ENCODE measurements at regions not wholly inside any gene's neighbourhood (a gene's known extent, or its start where the extent isn't known, plus 50 kb on each side); places are given as distances from the start of the nearest gene placed in this dataset.
"Not testable (repeated sequence)": the region's sequence is repeated elsewhere in the genome, so short reads cannot be mapped to it uniquely, and the experiment has no call there.

DNA sequence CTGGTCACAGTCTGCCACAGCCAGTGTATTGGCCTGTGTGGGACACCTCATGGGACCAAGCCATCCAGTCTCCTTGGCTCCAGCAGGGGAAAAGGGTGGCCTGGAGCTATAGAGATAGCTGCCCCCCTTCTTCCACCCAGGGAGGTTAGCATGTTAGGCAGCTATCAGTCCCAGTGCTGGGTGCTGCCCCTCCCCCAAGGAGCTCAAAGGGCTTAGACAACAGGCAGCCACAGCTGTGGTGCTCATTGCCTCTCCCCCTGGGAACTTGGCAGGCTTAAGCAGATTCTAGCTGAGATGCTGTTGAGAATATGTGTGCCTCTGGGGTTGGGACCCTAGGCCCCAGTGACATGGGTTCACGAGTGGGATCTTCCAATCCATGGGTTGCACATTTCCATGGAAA is 226.0 kb upstream of the PTGER4 start:
- no peak for DNase-seq

DNA sequence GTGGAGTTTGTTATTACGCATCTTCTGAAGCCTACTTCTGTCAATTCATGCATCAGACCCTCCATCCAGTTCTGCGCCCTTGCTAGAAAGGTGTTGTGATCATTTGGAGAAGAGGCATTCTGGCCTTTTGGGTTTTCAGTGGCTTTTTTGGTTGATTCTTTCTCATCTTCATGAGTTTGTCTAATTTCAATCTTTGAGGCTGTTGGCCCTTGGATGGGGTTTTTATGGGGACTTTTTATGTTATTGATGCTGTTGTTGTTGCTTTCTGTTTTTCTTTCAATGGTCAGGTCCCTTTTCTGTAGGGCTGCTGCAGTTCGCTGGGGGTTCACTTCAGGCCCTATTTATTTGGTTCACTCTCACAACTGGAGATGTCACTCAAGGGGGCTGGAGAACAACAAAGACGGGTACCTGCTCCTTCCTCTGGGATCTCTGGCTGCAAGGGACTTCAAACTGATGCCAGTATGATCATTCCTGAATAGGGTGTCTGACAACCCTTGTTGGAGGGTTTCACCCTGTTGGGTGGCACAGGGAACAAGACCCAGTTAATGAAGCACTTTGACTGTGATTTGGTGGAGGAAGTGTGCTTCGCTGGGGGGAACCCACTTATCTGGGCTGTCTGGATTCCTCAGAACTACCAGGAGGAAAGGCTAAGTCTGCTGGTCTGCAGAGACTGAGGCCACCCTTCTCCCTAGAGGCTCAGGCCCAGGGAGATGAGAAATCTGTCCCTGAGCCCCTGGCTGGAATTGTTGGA is 226.7 kb upstream of the PTGER4 start:
- DNase-seq: no peak

DNA sequence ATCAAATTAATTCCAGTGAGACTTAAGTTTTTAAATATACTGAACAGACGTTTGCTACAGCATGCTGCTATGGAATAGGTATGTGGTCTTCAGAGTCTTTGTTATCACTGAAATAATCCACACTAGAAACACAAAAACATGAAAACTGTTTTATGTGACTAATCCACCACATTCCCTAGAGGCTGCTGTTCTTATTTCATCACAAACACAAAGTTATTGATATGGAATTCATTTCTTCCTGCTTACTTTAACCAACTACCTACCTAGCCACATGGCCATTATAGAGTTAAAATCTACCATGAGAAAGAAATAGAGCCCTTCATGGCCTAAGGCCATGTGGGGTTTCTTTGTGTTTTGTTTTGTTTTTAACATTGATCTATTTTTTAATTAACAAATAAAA is 232.3 kb upstream of the PTGER4 start:
- DNase-seq: no peak

DNA sequence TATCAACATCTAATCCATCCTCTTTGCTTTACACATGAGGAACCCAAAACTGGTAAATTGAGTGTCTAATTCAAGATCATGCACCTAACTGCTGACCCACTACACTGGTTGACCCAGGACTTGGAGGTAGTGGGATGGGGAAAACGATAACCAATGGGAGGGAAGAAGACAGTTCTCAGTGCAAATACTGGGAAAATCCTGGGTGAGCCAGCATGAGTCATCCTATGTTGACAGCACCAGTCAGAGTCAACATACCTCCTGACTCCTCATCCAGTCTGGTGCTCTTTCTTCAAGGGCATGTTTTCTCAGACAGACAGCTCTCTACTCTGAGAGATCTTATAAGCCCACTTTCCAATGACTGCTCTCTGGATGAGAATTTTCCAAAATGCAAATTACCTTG is 232.8 kb upstream of the PTGER4 start:
- no peak for DNase-seq

DNA sequence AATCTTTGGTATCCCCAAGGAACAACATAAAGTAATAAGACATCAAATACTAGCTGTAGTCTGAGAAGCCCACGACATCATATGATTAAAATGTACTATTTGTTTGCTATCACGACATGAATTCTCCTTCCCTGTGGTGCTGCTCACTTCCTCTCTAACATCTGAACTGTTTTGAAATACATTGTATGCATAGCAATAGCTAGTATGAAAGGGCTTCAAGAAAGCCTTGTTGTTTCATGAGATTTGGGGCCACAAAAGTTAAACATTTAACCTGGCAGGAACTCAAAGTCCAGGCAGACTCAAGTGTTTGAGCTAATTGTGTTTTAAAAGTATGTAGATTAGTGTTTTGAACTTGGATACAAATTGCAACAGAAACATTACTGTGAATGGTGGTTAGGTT is 237.4 kb upstream of the PTGER4 start:
- no peak for DNase-seq

DNA sequence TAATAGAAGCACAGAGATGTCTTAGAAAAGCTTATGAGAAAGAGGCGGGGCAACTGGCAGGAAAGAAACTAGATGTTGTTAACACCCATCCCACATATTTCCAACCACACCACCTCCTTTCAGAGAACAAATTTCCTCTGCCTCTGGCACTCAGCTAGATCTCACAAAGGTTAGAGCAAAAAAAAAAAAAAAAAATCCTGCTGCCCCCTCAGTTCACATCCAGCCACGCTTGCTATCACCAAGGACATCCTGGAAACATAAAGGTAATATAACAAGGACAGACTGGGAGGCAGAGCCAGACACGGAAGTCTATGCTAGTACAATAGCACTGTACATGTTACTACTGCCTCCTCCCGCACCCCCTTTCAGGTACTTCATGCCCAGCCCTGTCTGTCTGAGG is 238.0 kb upstream of the PTGER4 start:
- no peak for DNase-seq

DNA sequence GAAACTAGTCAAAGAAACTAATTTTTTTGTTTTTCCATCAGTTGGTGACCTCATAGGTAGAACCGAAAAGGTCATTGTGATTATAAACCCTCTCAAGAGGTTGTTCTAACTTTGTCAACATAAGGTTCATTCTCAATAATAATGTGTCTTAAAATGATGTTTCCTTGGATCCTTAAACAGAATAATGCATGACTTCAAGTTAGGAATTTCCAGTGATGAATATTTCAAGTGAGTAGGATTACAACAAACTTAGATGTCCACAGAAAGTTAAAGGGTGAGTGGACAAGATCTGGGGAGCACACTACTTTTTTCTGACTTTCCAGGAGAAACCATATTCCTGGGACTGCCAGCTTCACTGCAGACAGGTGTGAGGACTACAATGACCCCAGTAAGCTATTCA is 239.0 kb upstream of the PTGER4 start:
- DNase-seq: no peak

DNA sequence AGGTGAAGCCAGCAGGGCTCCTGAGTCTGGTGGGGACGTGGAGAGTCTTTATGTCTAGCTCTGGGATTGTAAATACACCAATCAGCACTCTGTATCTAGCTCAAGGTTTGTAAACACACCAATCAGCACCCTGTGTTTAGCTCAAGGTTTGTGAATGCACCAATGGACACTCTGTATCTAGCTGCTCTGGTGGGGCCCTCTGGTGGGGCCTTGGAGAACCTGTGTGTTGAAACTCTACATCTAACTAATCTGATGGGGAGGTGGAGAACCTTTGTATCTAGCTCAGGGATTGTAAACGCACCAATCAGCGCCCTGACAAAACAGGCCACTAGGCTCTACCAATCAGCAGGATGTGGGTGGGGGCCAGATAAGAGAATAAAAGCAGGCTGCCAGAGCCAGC is 240.6 kb upstream of the PTGER4 start:
- not testable (repeated sequence) for DNase-seq

DNA sequence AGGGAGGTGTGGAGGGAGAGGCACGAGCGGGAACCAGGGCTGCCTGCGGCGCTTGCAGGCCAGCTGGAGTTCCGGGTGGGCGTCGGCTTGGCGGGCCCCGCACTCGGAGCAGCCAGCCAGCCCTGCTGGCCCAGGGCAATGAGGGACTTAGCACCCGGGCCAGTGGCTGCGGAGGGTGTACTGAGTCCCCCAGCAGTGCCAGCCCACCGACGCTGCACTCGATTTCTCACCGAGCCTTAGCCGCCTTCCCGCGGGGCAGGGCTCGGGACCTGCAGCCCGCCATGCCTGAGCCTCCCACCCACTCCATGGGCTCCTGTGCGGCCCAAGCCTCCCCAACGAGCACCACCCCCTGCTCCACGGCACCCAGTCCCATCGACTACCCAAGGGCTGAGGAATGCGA is 241.1 kb upstream of the PTGER4 start:
- not testable (repeated sequence) for DNase-seq

DNA sequence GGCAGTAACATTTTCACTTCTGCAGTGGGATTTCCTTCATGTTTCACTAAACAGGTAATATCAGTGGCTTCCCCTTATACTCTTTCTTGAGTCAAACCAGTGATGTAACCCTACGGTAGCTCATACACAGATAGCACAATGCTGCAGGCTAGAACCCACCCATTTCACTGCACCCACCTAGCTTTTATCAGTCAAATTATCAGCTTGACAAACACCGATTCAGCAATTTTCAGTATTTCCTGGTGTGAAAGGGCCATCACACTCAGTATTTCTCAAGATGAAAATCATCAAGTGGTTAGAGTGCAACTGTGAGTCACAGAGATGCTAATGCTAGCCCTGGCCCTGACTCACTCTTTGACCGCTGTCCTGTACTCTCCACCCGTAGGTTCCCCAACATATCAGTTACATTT is 242.3 kb upstream of the PTGER4 start:
- DNase-seq: peak; percentile 5 to 9

DNA sequence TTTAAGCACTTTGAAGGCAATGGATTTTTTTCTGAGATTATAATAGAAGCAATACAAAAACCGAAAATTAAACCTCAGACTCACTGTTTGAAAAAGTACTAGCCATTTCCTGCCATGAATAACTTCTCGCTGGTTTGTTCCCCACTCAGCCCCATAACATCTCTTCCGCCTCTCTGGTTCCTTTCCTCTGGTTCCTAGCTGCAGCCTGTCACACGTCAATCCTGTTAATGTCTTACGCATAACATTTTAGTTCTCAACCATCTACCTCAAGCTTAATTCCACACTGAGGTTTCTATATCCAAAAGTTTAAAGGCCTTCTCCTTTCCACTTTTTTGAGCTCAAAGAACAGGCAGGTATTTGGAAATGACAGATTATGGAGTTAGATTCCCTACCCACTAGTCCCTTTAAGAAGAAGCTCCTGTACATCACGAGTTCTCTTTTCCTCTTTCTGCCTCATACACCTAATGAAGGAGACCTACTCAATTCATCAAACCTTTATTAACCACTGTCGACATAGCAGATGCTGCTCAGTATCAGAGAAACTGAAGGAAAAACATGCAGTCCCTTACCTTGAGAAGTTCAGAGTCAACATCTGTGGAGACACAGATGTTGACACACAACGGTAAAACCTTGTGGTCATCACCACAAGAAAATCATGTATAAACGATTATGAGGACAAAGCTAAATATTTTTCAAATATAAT is 243.0 kb upstream of the PTGER4 start:
- DNase-seq: peak in 1 of 2 donors; percentile 86

DNA sequence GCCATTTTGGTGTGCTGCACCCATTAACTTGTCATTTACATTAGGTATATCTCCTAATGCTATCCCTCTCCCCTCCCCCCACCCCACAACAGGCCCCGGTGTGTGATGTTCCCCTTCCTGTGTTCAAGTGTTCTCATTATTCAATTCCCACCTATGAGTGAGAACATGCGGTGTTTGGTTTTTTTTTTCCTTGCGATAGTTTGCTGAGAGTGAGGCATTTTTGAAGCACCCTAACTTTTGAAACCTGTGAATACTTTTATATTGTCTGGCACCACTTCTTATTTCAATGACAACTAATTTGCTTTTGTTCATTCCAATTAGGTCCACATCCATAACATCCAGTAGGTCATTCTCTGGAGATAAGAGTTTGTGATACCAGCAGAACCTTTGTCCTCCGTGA is 244.0 kb upstream of the PTGER4 start:
- DNase-seq: not testable (repeated sequence)

DNA sequence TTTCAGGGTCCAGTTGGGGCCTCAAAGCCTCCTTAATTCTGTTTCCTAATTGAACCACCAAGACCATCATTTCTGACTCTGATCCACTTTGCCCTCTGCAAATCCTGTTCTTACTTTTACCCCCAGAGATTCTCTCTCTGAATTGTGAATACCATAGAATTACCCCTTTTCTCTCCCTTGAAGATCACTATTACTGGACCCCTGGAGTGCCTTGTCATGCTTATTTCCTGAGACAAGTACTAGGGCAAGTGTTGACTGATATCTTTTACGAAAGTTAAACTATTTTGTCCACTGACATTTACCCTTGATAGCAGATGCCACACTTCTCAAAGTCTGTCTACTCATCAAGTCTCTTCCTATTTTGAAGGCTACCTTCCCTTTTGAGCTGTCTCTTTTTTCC is 246.9 kb upstream of the PTGER4 start:
- peak in 1 of 2 donors; percentile 2 for DNase-seq

DNA sequence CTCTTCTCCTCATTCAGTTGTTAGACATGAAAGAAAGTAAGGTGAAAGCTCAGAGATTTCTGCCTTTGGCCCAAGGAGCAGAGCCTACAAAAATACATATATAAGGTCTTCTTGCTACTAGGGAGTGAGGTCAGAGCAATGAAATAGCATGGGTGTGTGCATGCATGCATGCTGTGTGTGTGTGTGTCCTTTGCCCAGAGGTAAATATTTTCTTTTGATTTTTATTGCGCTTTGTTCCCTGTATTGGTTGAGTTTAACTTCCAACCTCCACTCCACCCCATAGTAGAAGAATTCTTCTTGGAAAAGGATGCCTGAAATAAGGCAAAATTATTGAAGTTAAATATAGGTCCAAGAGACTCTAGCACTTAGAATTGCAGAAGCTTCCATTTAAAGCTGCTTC is 248.0 kb upstream of the PTGER4 start:
- DNase-seq: no peak

DNA sequence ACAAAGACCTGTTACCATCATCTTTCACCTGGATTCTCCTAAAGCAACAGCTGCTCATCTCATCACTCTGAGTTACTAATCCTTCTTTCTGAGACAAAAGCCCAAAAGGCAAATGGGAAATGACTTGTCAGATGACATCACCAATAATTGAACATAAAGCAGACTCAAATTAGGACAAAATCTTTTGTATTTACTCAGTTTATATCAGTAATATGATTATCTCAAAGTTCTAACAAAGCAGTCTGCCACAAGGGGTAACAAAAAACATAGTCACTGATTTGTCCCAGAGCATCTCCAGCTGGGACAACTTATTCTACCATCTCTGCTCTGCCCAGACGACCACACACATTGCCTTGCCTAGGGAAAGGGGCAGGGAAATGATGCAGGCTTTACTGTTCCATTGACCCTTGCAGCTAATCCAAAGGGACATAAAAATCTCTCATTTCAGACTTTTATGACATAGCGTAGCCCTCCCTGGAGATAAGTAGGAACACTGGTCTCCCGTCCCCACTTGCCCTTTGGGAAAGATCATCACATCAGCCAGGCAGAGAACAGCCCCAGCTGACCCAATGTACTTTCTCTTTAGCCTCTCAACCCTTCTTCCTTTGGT is 249.5 kb upstream of the PTGER4 start:
- no peak for DNase-seq

DNA sequence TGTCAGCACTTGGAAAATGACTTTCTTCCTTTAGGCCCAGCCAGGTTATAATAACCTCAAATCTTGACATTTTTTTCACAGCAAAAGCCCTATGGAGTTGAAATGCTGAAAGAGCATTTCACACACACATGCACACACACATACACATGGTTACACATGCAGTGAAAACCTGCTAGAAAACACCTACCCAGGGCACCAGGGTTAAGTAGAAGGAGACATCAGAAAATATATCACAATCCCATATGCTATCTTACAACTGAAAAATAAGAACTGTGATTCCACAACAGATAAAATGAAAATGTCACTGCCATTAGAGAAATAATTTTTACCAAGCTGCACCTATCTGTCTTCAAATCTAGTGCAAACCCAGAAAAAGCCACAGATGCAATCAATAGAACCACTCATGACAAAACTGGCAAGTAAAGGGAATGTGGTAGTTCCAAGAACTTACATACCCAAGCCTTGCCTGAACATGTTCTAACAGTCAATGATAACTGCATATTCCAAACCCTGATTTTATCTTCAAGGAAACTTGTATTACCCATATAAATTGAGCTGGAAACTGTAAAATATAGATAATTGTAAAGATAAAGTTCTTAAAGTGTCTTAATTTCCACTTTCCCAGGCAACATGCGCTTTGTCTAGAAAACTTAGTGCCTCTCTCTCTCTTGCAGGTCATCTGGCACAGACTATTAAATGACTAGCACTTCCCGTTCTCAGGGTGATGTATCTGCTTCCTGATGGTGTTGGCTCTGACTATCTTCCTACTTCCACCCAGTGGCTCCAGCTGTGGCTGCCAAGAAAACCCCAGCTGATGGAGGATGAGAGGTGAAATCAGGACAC is 250.2 kb upstream of the PTGER4 start:
- DNase-seq: peak in 1 of 2 donors; percentile 78

DNA sequence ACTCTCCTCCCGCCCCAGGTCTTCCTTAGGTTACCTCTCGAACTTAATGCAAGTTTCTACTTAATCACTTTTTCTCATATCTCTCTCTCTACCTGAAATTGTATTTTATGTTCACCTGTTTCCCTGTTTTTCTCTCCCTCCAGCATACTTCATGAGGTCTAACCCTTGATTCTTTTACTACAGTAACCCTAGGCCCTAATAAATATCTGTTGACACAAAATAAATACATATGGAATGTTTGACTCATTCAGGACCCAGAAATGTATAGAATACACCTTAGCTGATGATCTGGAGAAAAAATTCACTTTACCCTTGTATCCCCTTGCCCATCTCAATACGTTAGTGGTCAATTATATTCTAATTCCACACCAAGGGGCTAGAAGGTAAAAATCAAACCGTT is 250.9 kb upstream of the PTGER4 start:
- no peak for DNase-seq

DNA sequence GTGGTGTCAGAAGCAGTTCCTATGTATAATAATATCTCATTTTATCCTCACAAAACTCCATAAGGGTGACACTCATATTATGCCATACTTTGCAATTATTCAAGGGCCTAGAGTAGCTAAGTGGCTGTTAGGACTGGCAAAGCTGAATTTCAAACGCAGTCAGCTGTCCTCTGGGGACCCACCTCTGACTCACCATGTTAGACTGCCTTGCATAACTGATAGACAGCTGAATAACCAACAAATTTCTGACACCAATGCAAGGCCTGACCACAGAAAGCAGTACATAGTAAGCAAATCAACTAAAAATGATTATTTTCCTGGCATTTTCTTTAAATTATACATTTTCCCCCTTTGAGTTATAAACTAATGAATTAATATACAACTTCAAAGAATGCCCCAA is 251.6 kb upstream of the PTGER4 start:
- peak in 1 of 2 donors; percentile 28 for DNase-seq

DNA sequence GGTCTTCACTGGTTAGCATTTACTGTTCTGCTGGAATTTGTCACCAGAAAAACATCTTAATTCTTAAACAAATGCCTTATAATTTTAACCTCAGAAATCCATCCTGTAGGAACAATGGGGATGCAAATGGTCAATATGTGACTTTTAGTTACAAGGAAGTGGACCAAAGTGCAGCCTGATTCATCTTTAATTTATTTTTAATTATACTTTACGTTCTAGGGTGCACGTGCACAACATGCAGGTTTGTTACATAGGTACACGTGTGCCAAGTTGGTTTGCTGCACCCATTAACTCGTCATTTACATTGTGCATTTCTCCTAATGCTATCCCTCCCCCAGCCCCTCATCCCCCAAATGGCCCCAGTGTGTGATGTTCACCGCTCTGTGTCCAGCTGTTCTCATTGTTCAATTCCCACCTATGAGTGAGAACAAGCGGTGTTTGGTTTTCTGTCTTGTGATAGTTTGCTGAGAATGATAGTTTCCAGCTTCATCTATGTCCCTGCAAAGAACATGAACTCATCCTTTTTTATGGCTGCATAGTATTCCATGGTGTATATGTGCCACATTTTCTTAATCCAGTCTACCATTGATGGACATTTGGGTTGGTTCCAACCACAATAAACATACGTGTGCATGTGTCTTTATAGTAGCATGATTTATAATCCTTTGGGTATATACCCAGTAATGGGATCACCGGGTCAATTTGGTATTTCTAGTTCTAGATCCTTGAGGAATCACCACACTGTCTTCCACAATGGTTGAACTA is 262.5 kb upstream of the PTGER4 start:
- not testable (repeated sequence) for DNase-seq

DNA sequence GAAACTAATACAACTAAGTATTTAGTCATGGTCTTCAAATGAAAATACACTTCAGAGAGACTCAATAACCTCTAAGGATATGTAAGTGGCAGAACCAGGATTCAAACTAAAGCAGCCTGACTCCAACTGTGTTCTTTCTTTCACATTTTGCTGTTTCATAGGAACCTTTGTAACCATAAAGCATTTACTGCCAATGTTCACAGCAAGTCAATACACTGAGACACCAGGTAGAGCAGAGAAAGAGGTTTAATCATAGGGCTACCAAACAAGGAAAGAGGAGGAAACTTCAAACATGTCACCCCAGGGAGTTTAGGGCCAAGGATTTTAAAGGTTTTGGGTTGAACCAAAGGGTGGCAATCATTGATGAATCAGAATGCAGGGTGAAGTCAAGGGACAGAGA is 263.1 kb upstream of the PTGER4 start:
- DNase-seq: no peak

DNA sequence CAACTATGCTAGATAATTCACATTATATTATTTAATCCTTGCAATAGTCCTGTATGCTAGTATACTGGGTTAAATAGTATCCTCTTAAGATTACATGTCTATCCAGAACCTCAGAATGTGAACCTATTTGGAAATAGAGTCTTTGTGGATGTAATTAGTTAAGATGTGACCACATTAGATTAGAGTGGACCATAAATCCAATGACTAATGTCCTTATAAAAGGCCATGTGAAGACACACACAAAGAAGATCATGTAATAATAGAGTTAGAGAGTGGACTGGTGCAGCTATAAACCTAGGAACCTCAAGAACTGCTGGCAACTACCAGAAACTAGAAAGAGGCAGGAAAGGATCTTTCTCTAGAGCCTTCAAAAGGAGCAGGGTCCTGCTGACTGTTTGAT is 263.6 kb upstream of the PTGER4 start:
- no peak for DNase-seq

DNA sequence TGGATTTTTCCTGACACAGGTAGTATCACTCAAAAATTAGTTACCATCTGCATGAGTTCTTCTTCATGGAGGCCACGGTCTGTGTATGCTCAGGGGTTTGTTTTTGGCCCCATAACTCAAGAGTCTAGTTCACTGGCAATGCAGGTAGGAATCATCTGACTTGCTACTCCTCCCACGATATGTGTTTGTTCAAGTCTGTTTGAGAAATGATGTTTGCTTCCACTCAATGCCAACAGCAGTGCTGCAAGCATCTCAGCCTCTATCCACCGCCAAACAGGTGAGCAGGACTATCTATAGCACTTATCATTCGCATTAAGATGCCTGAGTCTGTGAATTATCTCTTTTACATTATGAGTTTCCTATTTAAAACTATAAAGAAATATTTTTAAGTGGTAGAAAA is 264.8 kb upstream of the PTGER4 start:
- DNase-seq: no peak

DNA sequence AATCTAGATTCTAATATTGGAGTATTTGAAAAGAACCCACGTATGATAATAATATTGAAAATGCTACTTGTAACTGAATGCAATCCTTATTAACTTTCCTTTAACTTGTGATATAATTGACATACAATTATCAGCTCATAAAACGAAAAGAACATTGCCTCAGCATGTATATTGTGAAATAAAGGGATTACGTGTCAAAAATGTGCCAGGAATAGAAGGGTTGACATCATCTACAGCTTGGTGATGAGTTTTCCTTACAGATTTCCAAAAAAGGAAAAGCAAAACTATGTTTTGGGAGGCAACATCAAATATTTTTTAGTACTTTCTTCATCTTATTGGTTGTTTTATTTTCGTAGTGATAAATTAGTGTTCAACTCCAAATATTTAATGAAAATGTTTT is 266.0 kb upstream of the PTGER4 start:
- no peak for DNase-seq
